ENCODE measurements at regions not wholly inside any gene's neighbourhood (a gene's known extent, or its start where the extent isn't known, plus 50 kb on each side); places are given as distances from the start of the nearest gene placed in this dataset.
A peak's percentile ranks its signal among the peaks of the same experiment; 100 is the strongest.
"Not testable (repeated sequence)": the region's sequence is repeated elsewhere in the genome, so short reads cannot be mapped to it uniquely, and the experiment has no call there.

- not testable (repeated sequence) for DNase-seq (ENCODE audit: low spot score)
Observed at GRCh38 chr11:100531290-100531689, 155.8 kb upstream of the ARHGAP42 start.

- DNase-seq (ENCODE audit: low spot score) = no peak
Observed at GRCh38 chr11:100536979-100537378, 150.1 kb upstream of the ARHGAP42 start.

- no peak for DNase-seq (ENCODE audit: low spot score)
Observed at GRCh38 chr11:100543386-100543785, 143.7 kb upstream of the ARHGAP42 start.

GRCh38 chr11:100545556-100545955, 141.5 kb upstream of the ARHGAP42 start:
- no peak for DNase-seq (ENCODE audit: low spot score)

GRCh38 chr11:100545970-100546369, 141.1 kb upstream of the ARHGAP42 start:
- DNase-seq (ENCODE audit: low spot score) = no peak

- no peak for DNase-seq (ENCODE audit: low spot score)
Observed at GRCh38 chr11:100546714-100547113, 140.4 kb upstream of the ARHGAP42 start.

GRCh38 chr11:100550298-100550697, 136.8 kb upstream of the ARHGAP42 start:
- DNase-seq (ENCODE audit: low spot score) = no peak

- no peak for DNase-seq (ENCODE audit: low spot score)
Observed at GRCh38 chr11:100550912-100551632, 136.0 kb upstream of the ARHGAP42 start.

- DNase-seq (ENCODE audit: low spot score) = no peak
Observed at GRCh38 chr11:100555931-100556330, 131.2 kb upstream of the ARHGAP42 start.

- no peak for DNase-seq (ENCODE audit: low spot score)
Observed at GRCh38 chr11:100556781-100557180, 130.3 kb upstream of the ARHGAP42 start.

GRCh38 chr11:100557830-100558611, 129.1 kb upstream of the ARHGAP42 start:
- DNase-seq (ENCODE audit: low spot score) = no peak

GRCh38 chr11:100560606-100561005, 126.5 kb upstream of the ARHGAP42 start:
- DNase-seq (ENCODE audit: low spot score) = no peak

GRCh38 chr11:100561323-100561722, 125.8 kb upstream of the ARHGAP42 start:
- no peak for DNase-seq (ENCODE audit: low spot score)

GRCh38 chr11:100562128-100562527, 125.0 kb upstream of the ARHGAP42 start:
- peak; percentile 54 for DNase-seq (ENCODE audit: low spot score)

GRCh38 chr11:100563541-100564280, 123.4 kb upstream of the ARHGAP42 start:
- no peak for DNase-seq (ENCODE audit: low spot score)

- no peak for DNase-seq (ENCODE audit: low spot score)
Observed at GRCh38 chr11:100573911-100574513, 113.1 kb upstream of the ARHGAP42 start.

GRCh38 chr11:100574894-100575769, 112.0 kb upstream of the ARHGAP42 start:
- no peak for DNase-seq (ENCODE audit: low spot score)

- no peak for DNase-seq (ENCODE audit: low spot score)
Observed at GRCh38 chr11:100575860-100576717, 111.0 kb upstream of the ARHGAP42 start.

GRCh38 chr11:100576718-100577021, 110.4 kb upstream of the ARHGAP42 start:
- no peak for DNase-seq (ENCODE audit: low spot score)

GRCh38 chr11:100578831-100579311, 108.2 kb upstream of the ARHGAP42 start:
- DNase-seq (ENCODE audit: low spot score) = no peak
